ENCODE measurements at regions not wholly inside any gene's neighbourhood (a gene's known extent, or its start where the extent isn't known, plus 50 kb on each side); places are given as distances from the start of the nearest gene placed in this dataset.

- intact Hi-C loops (cut with micrococcal nuclease), result no loop called here
These were observed 290.4 kb upstream of the MON1B start for GRCh38 chr16:76900285-76901263.

- intact Hi-C loops (cut with micrococcal nuclease), result no loop called here
These were observed 284.4 kb upstream of the MON1B start for GRCh38 chr16:76906552-76906951.

GRCh38 chr16:76910931-76911330 is 280.1 kb upstream of the MON1B start:
- intact Hi-C loops (cut with micrococcal nuclease), result no loop called here

GRCh38 chr16:76913046-76913445 is 277.9 kb upstream of the MON1B start:
- intact Hi-C loops (cut with micrococcal nuclease), result no loop called here

GRCh38 chr16:76926042-76926441 is 264.9 kb upstream of the MON1B start:
- intact Hi-C loops (cut with micrococcal nuclease), result no loop called here

GRCh38 chr16:76926595-76926994 is 264.4 kb upstream of the MON1B start:
- intact Hi-C loops (cut with micrococcal nuclease), result no loop called here

- intact Hi-C loops (cut with micrococcal nuclease), result no loop called here
These were observed 259.8 kb upstream of the MON1B start for GRCh38 chr16:76931186-76931585.

GRCh38 chr16:76932541-76933211 is 258.3 kb upstream of the MON1B start:
- intact Hi-C loops (cut with micrococcal nuclease), result no loop called here

- intact Hi-C loops (cut with micrococcal nuclease), result no loop called here
These were observed 250.7 kb upstream of the MON1B start for GRCh38 chr16:76940251-76940650.

- intact Hi-C loops (cut with micrococcal nuclease), result no loop called here
These were observed 249.9 kb upstream of the MON1B start for GRCh38 chr16:76941113-76941512.

- intact Hi-C loops (cut with micrococcal nuclease), result no loop called here
These were observed 248.9 kb upstream of the MON1B start for GRCh38 chr16:76942089-76942488.

GRCh38 chr16:76943921-76944320 is 247.1 kb upstream of the MON1B start:
- intact Hi-C loops (cut with micrococcal nuclease), result no loop called here

- intact Hi-C loops (cut with micrococcal nuclease), result no loop called here
These were observed 244.1 kb upstream of the MON1B start for GRCh38 chr16:76946879-76947278.

GRCh38 chr16:76947749-76948148 is 243.2 kb upstream of the MON1B start:
- intact Hi-C loops (cut with micrococcal nuclease), result no loop called here

- intact Hi-C loops (cut with micrococcal nuclease), result no loop called here
These were observed 235.4 kb upstream of the MON1B start for GRCh38 chr16:76955629-76956028.

- intact Hi-C loops (cut with micrococcal nuclease), result no loop called here
These were observed 234.6 kb upstream of the MON1B start for GRCh38 chr16:76956394-76956793.

- intact Hi-C loops (cut with micrococcal nuclease), result no loop called here
These were observed 234.1 kb upstream of the MON1B start for GRCh38 chr16:76956841-76957240.

GRCh38 chr16:76959166-76959565 is 231.8 kb upstream of the MON1B start:
- intact Hi-C loops (cut with micrococcal nuclease), result no loop called here

GRCh38 chr16:76963614-76964315 is 227.2 kb upstream of the MON1B start:
- intact Hi-C loops (cut with micrococcal nuclease), result no loop called here

- intact Hi-C loops (cut with micrococcal nuclease), result no loop called here
These were observed 226.4 kb upstream of the MON1B start for GRCh38 chr16:76964464-76965154.

- intact Hi-C loops (cut with micrococcal nuclease), result no loop called here
These were observed 220.8 kb upstream of the MON1B start for GRCh38 chr16:76970087-76970744.
